ENCODE measurements at regions not wholly inside any gene's neighbourhood (a gene's known extent, or its start where the extent isn't known, plus 50 kb on each side); places are given as distances from the start of the nearest gene placed in this dataset.

- H3K9me2 ChIP-seq (ENCODE audit: insufficient read depth): no peaks in the 10 kb centered on the region
- H3K27me3 ChIP-seq (ENCODE audit: insufficient read depth, low read depth): no peaks in the 10 kb centered on the region
- no peaks in the 10 kb centered on the region for H3K9me3 ChIP-seq (ENCODE audit: insufficient read depth, low read depth)
- intact Hi-C loops (cut with micrococcal nuclease; ENCODE audit: unreplicated experiment): no loop called here
- no peaks in the 10 kb centered on the region for H3F3A ChIP-seq (ENCODE audit: insufficient read depth, low read depth)
- CTCF ChIA-PET: no interaction called here
- POLR2A ChIA-PET (ENCODE audit: unreplicated experiment): no interaction called here
- H3K4me1 ChIP-seq (replicated peaks; ENCODE audit: insufficient read depth): no peaks in the 10 kb centered on the region
- H3K4me3 ChIP-seq: no peak overlapping the region
- BruUV-seq (replicated peaks): no TSS peak
- H3K27ac ChIP-seq: no peak overlapping the region
- no peaks in the 10 kb centered on the region for H3K36me3 ChIP-seq (ENCODE audit: low read depth)
- no peaks in the 10 kb centered on the region for H4K20me1 ChIP-seq (ENCODE audit: insufficient read depth)
- no peak for TF ChIP-seq EZH2 (IDR thresholded peaks at IDR 0.05; ENCODE audit: low read depth)
- no peak for DNase-seq
- no peak overlapping the region for H3K4me2 ChIP-seq
- no peaks in the 10 kb centered on the region for H3K79me2 ChIP-seq (ENCODE audit: low read depth)
- no peak overlapping the region for H2AFZ ChIP-seq
Measured at GRCh38 chr10:90989378-90989777, 68.5 kb upstream of the ANKRD1 start.

GRCh38 chr10:90992462-90992861, 71.6 kb upstream of the ANKRD1 start:
- H3K9me2 ChIP-seq (ENCODE audit: insufficient read depth): no peaks in the 10 kb centered on the region
- H3K36me3 ChIP-seq (ENCODE audit: low read depth): no peaks in the 10 kb centered on the region
- TF ChIP-seq EZH2 (IDR thresholded peaks at IDR 0.05; ENCODE audit: low read depth) (no peak), CTCF (conservative IDR thresholded peaks at IDR 0.05) (no peak)
- H4K20me1 ChIP-seq (ENCODE audit: insufficient read depth): no peaks in the 10 kb centered on the region
- H2AFZ ChIP-seq: no peak overlapping the region
- ChIA-PET CTCF (no interaction called here), POLR2A (ENCODE audit: unreplicated experiment) (no interaction called here)
- H3K27me3 ChIP-seq (ENCODE audit: insufficient read depth, low read depth): no peaks in the 10 kb centered on the region
- intact Hi-C loops (cut with micrococcal nuclease; ENCODE audit: unreplicated experiment): no loop called here
- no peak for DNase-seq
- no peak overlapping the region for H3K27ac ChIP-seq
- no TSS peak for BruUV-seq (replicated peaks)
- H3F3A ChIP-seq (ENCODE audit: insufficient read depth, low read depth): no peaks in the 10 kb centered on the region
- H3K4me1 ChIP-seq (replicated peaks; ENCODE audit: insufficient read depth): no peaks in the 10 kb centered on the region
- no peaks in the 10 kb centered on the region for H3K79me2 ChIP-seq (ENCODE audit: low read depth)
- H3K9me3 ChIP-seq (ENCODE audit: insufficient read depth, low read depth): no peaks in the 10 kb centered on the region
- no peak overlapping the region for H3K4me2 ChIP-seq
- no peak overlapping the region for H3K4me3 ChIP-seq

GRCh38 chr10:90993340-90993739, 72.5 kb upstream of the ANKRD1 start:
- no peak for DNase-seq
- CTCF ChIA-PET: no interaction called here
- no peak for TF ChIP-seq EZH2 (IDR thresholded peaks at IDR 0.05; ENCODE audit: low read depth)
- Histone ChIP-seq H3K27ac (no peak overlapping the region), H3K9me2 (ENCODE audit: insufficient read depth) (no peaks in the 10 kb centered on the region), H3K36me3 (ENCODE audit: low read depth) (no peaks in the 10 kb centered on the region), H2AFZ (no peak overlapping the region), H3K4me1 (replicated peaks; ENCODE audit: insufficient read depth) (no peaks in the 10 kb centered on the region), H3K27me3 (ENCODE audit: insufficient read depth, low read depth) (no peaks in the 10 kb centered on the region), H4K20me1 (ENCODE audit: insufficient read depth) (no peaks in the 10 kb centered on the region), H3K79me2 (ENCODE audit: low read depth) (no peaks in the 10 kb centered on the region), H3F3A (ENCODE audit: insufficient read depth, low read depth) (no peaks in the 10 kb centered on the region), H3K4me2 (no peak overlapping the region), H3K9me3 (ENCODE audit: insufficient read depth, low read depth) (no peaks in the 10 kb centered on the region), H3K4me3 (no peak overlapping the region)
- POLR2A ChIA-PET (ENCODE audit: unreplicated experiment): no interaction called here
- BruUV-seq (replicated peaks): no TSS peak
- intact Hi-C loops (cut with micrococcal nuclease; ENCODE audit: unreplicated experiment): no loop called here

- BruUV-seq (replicated peaks): no TSS peak
- no peaks in the 10 kb centered on the region for H3K4me1 ChIP-seq (replicated peaks; ENCODE audit: insufficient read depth)
Measured at GRCh38 chr10:90997670-90998069, 76.8 kb upstream of the ANKRD1 start.

More at GRCh38 chr10:90997670-90998069, 76.8 kb upstream of the ANKRD1 start:
- intact Hi-C loops (cut with micrococcal nuclease; ENCODE audit: unreplicated experiment): no loop called here
- no peaks in the 10 kb centered on the region for H3K27me3 ChIP-seq (ENCODE audit: insufficient read depth, low read depth)
- no peak for DNase-seq
- no peaks in the 10 kb centered on the region for H3K9me3 ChIP-seq (ENCODE audit: insufficient read depth, low read depth)
- no peak overlapping the region for H3K27ac ChIP-seq
- H3K4me3 ChIP-seq: no peak overlapping the region
- ChIA-PET CTCF (no interaction called here), POLR2A (ENCODE audit: unreplicated experiment) (no interaction called here)
- TF ChIP-seq EZH2 (IDR thresholded peaks at IDR 0.05; ENCODE audit: low read depth) (no peak), CTCF (conservative IDR thresholded peaks at IDR 0.05) (no peak)
- H3F3A ChIP-seq (ENCODE audit: insufficient read depth, low read depth): no peaks in the 10 kb centered on the region
- H4K20me1 ChIP-seq (ENCODE audit: insufficient read depth): no peaks in the 10 kb centered on the region
- no peak overlapping the region for H2AFZ ChIP-seq
- H3K9me2 ChIP-seq (ENCODE audit: insufficient read depth): no peaks in the 10 kb centered on the region
- no peaks in the 10 kb centered on the region for H3K79me2 ChIP-seq (ENCODE audit: low read depth)
- no peak overlapping the region for H3K4me2 ChIP-seq
- no peaks in the 10 kb centered on the region for H3K36me3 ChIP-seq (ENCODE audit: low read depth)

Data from PC-9 (cell line).